ENCODE measurements at regions not wholly inside any gene's neighbourhood (a gene's known extent, or its start where the extent isn't known, plus 50 kb on each side); places are given as distances from the start of the nearest gene placed in this dataset.

GRCh38 chr5:98066910-98067309 lies 706.6 kb upstream of the RGMB start:
- TF ChIP-seq, protein P1, sequence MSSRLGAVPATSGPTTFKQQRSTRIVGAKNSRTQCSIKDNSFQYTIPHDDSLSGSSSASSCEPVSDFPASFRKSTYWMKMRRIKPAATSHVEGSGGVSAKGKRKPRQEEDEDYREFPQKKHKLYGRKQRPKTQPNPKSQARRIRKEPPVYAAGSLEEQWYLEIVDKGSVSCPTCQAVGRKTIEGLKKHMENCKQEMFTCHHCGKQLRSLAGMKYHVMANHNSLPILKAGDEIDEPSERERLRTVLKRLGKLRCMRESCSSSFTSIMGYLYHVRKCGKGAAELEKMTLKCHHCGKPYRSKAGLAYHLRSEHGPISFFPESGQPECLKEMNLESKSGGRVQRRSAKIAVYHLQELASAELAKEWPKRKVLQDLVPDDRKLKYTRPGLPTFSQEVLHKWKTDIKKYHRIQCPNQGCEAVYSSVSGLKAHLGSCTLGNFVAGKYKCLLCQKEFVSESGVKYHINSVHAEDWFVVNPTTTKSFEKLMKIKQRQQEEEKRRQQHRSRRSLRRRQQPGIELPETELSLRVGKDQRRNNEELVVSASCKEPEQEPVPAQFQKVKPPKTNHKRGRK (CRISPR knock-in tag; IDR thresholded peaks at IDR 0.05; ENCODE audit: borderline replicate concordance), result no peak
- TF ChIP-seq NFE2L1 (CRISPR knock-in tag; IDR thresholded peaks at IDR 0.05) (no peak), CTCF (IDR thresholded peaks at IDR 0.05) (no peak)

Measured in WTC11 (cell line).